Lower leg skin (tissue), 4 donors: ENCODE measurements at regions not wholly inside any gene's neighbourhood (a gene's known extent, or its start where the extent isn't known, plus 50 kb on each side); places are given as distances from the start of the nearest gene placed in this dataset.
"Not testable (repeated sequence)": the region's sequence is repeated elsewhere in the genome, so short reads cannot be mapped to it uniquely, and the experiment has no call there.

Experiments used
- DNase-seq, 2 donors: peaks; one replicate each; pipeline ENCODE4 v3.0.0-alpha.2; 2019; ENCODE audit warnings: low spot score in 2 of 2
- H3K4me3 ChIP-seq: fragments of 200-600 bp; sonication (generic); 2 replicates; pipeline ENCODE4 v1.5.1; 2017; ENCODE audit warnings: mild to moderate bottlenecking, low read depth; ENCODE audit not compliant: poor library complexity, severe bottlenecking
- POLR2A ChIP-seq, 2 donors: fragments of 450-650 bp; IDR thresholded peaks; one replicate each; pipeline ENCODE4 v1.6.1; 2016 to 2017; ENCODE audit warnings: antibody characterized with exemption in 2 of 2, mild to moderate bottlenecking in 1 of 2, moderate library complexity in 1 of 2
- WGBS, 2 donors: methylation state at CpG; one replicate each; pipeline ENCODE4 v1.1.5; 2018; 5-methylcytosine and 5-hydroxymethylcytosine counted together
- intact Hi-C: fragments of 100-400 bp; cut with DNase I; formaldehyde crosslinking; loops from one replicate; pipeline ENCODE4 v1.15.0; 2023; ENCODE audit warnings: low total_unique reads
- TF ChIP-seq, protein P1 (sequence below), 3 donors: fragments of 450-650 bp; IDR thresholded peaks; one replicate each; pipeline ENCODE4 v1.5.1; 2016; ENCODE audit warnings: antibody characterized with exemption in 3 of 3, mild to moderate bottlenecking in 3 of 3, moderate library complexity in 2 of 3

DNA sequence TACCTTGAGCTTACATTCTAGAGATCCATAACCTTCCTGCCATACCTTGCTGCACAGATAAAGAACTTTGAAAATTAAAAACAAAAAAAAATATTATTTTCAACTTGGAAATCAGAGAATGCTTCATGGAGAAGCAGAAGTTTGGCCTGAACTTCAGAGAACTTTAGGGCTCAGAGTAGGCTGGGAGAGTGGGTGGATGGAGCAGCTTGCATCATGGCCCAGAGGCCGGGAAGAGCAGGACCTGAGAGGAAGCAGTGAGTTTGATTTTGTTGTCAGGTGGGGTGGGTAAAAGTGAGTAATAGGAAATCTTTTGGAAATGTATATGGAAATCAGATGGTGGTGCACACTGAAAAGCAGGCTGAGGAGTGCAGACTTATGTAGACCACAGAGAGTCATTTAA, 228.5 kb upstream of the KRR1 start:
- intact Hi-C loops, result no loop called here
- DNase-seq, result no peak
- 74 to 75% methylated on average over 1 of the region's 1 CpG for whole genome bisulfite sequencing, 2 donors
- TF ChIP-seq POLR2A (IDR thresholded peaks at IDR 0.05), result no peak
- TF ChIP-seq, protein P1, sequence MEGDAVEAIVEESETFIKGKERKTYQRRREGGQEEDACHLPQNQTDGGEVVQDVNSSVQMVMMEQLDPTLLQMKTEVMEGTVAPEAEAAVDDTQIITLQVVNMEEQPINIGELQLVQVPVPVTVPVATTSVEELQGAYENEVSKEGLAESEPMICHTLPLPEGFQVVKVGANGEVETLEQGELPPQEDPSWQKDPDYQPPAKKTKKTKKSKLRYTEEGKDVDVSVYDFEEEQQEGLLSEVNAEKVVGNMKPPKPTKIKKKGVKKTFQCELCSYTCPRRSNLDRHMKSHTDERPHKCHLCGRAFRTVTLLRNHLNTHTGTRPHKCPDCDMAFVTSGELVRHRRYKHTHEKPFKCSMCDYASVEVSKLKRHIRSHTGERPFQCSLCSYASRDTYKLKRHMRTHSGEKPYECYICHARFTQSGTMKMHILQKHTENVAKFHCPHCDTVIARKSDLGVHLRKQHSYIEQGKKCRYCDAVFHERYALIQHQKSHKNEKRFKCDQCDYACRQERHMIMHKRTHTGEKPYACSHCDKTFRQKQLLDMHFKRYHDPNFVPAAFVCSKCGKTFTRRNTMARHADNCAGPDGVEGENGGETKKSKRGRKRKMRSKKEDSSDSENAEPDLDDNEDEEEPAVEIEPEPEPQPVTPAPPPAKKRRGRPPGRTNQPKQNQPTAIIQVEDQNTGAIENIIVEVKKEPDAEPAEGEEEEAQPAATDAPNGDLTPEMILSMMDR (IDR thresholded peaks at IDR 0.05), result no peak
- H3K4me3 ChIP-seq, result no peak overlapping the region

- WGBS, 2 donors, result 93 to 96% methylated on average over 2 of the region's 2 CpGs
- H3K4me3 ChIP-seq, DNase-seq, intact Hi-C loops: not testable (repeated sequence)
Observed at GRCh38 chr12:75739098-75739497, 227.7 kb upstream of the KRR1 start.

GRCh38 chr12:75738486-75738885, 227.1 kb upstream of the KRR1 start:
- DNase-seq, result no peak
- H3K4me3 ChIP-seq, result no peak overlapping the region
- intact Hi-C loops, result no loop called here
- 42 to 48% methylated on average over 2 of the region's 2 CpGs for WGBS, 2 donors
- TF ChIP-seq, protein P1 (IDR thresholded peaks at IDR 0.05), result no peak
- TF ChIP-seq POLR2A (IDR thresholded peaks at IDR 0.05), result no peak

GRCh38 chr12:75735853-75736252, 224.4 kb upstream of the KRR1 start:
- DNase-seq, result no peak
- no peak for TF ChIP-seq POLR2A (IDR thresholded peaks at IDR 0.05)
- TF ChIP-seq, protein P1 (IDR thresholded peaks at IDR 0.05), result no peak
- 42 to 71% methylated on average over 1 of the region's 1 CpG for WGBS, 2 donors
- intact Hi-C loops, result no loop called here
- H3K4me3 ChIP-seq, result no peak overlapping the region

- intact Hi-C loops, result no loop called here
- TF ChIP-seq, protein P1 (IDR thresholded peaks at IDR 0.05), result no peak
- no peak for TF ChIP-seq POLR2A (IDR thresholded peaks at IDR 0.05)
- WGBS, 2 donors, result 78 to 88% methylated on average over 1 of the region's 1 CpG
- no peak overlapping the region for H3K4me3 ChIP-seq
- DNase-seq, result no peak
Observed at GRCh38 chr12:75728826-75729225, 217.4 kb upstream of the KRR1 start.

GRCh38 chr12:75727577-75727976, 216.2 kb upstream of the KRR1 start:
- intact Hi-C loops, result no loop called here
- no peak for DNase-seq
- 93 to 95% methylated on average over 2 of the region's 2 CpGs for WGBS, 2 donors
- no peak overlapping the region for H3K4me3 ChIP-seq
- TF ChIP-seq, protein P1 (IDR thresholded peaks at IDR 0.05), result no peak
- no peak for TF ChIP-seq POLR2A (IDR thresholded peaks at IDR 0.05)
